ENCODE measurements at regions not wholly inside any gene's neighbourhood (a gene's known extent, or its start where the extent isn't known, plus 50 kb on each side); places are given as distances from the start of the nearest gene placed in this dataset.

DNA sequence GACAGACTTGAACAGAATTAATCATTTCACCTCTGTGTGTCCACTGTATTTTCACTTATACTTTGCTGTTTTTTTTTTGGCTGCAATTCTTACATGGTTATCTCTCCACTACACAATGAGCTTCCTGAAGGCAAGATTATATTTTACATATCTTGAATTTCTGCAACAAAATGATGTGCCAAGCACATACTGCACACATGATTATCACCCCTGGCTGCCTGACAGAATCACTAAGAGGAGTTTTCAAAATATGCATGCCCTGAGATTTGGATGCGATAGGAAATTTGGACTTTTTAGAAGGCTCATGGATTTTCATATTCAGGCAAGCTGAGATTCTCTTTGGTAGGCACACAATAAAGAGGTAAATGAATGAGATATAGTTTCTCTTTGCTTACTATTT lies 1162.1 kb upstream of the IGFBP7 start:
- no peaks in the 10 kb centered on the region for H3K27me3 ChIP-seq (ENCODE audit: insufficient read depth, low read length)
- no peak overlapping the region for H3K9ac ChIP-seq (ENCODE audit: low read depth, low read length)
- H3K9me3 ChIP-seq (ENCODE audit: insufficient read depth, low read depth, low read length), result peaks cover 21% of the 10 kb centered on the region
- H3K4me3 ChIP-seq (ENCODE audit: low read length), result no peak overlapping the region
- H3K4me1 ChIP-seq (ENCODE audit: insufficient read depth, low read length), result no peaks in the 10 kb centered on the region
- no peaks in the 10 kb centered on the region for H3K36me3 ChIP-seq (ENCODE audit: insufficient read depth, low read depth, low read length)
- H3K27ac ChIP-seq (ENCODE audit: low read length), result no peak overlapping the region

DNA sequence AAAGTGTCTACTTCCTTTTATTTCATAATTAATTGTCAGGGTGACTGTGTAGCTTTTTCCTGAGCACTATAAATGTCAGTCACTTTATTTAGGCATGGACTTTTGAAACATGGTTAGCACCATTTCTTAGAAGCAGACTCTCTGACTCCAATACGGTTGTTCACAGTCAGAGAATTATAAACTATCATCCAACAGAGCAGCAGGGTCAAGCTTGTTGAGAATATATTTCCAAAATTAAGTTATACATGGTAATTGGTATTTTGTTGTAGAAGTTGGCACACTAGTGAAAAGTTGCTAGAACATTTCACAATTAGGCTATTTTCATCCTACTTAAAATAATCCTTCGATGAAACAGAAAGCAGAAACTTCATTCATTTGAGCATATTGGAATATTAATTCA lies 1155.5 kb upstream of the IGFBP7 start:
- H3K27ac ChIP-seq (ENCODE audit: low read length), result no peak overlapping the region
- no peaks in the 10 kb centered on the region for H3K4me1 ChIP-seq (ENCODE audit: insufficient read depth, low read length)
- no peak overlapping the region for H3K9ac ChIP-seq (ENCODE audit: low read depth, low read length)
- no peaks in the 10 kb centered on the region for H3K36me3 ChIP-seq (ENCODE audit: insufficient read depth, low read depth, low read length)
- peaks cover 15% of the 10 kb centered on the region for H3K9me3 ChIP-seq (ENCODE audit: insufficient read depth, low read depth, low read length)
- no peak overlapping the region for H3K4me3 ChIP-seq (ENCODE audit: low read length)
- no peaks in the 10 kb centered on the region for H3K27me3 ChIP-seq (ENCODE audit: insufficient read depth, low read length)

DNA sequence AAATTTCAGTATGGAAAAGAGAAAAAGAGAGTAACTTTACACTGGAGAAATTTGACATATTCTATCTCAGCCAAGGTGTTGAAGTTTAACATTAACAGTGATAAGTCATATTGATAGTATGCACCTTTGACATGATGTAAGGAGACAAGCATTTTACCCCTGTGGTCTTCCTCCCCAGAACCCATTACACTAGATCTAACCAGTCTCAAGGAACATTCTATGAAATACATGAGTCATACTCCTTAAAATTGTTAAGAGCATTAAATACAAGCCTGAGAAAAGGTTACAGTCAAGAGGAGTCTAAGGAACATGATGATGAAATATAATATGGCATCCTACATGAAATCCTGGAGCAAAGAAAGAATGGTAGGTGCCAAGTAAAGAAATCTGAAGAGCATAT lies 1151.3 kb upstream of the IGFBP7 start:
- Histone ChIP-seq H3K27ac (ENCODE audit: low read length) (no peak overlapping the region), H3K27me3 (ENCODE audit: insufficient read depth, low read length) (no peaks in the 10 kb centered on the region), H3K4me1 (ENCODE audit: insufficient read depth, low read length) (no peaks in the 10 kb centered on the region), H3K9ac (ENCODE audit: low read depth, low read length) (no peak overlapping the region), H3K36me3 (ENCODE audit: insufficient read depth, low read depth, low read length) (no peaks in the 10 kb centered on the region), H3K4me3 (ENCODE audit: low read length) (no peak overlapping the region), H3K9me3 (ENCODE audit: insufficient read depth, low read depth, low read length) (no peaks in the 10 kb centered on the region)

DNA sequence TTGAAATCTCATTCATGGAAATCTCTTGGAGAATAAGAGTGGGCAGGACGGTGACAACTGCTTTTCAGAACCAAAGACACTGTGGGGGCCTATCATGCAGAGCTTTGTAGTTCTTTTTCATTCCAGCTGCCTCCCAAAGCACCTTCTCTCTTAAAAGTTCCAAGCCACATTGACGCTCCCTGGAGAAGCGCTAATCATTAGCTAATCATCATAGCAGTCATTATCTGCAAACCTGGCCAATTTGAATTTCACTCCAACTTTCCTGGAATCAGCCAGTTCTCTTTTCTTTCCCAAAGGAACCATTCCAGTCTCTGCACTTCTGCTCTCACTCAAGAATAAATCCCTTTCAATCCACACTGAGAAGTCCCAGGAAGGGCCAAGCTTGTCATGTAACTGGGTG lies 1144.1 kb upstream of the IGFBP7 start:
- Histone ChIP-seq H3K9ac (ENCODE audit: low read depth, low read length) (no peak overlapping the region), H3K27ac (ENCODE audit: low read length) (no peak overlapping the region), H3K4me1 (ENCODE audit: insufficient read depth, low read length) (no peaks in the 10 kb centered on the region; the same call in 1 of the 2 replicates), H3K27me3 (ENCODE audit: insufficient read depth, low read length) (no peaks in the 10 kb centered on the region), H3K9me3 (ENCODE audit: insufficient read depth, low read depth, low read length) (no peaks in the 10 kb centered on the region), H3K36me3 (ENCODE audit: insufficient read depth, low read depth, low read length) (no peaks in the 10 kb centered on the region), H3K4me3 (ENCODE audit: low read length) (no peak overlapping the region)

DNA sequence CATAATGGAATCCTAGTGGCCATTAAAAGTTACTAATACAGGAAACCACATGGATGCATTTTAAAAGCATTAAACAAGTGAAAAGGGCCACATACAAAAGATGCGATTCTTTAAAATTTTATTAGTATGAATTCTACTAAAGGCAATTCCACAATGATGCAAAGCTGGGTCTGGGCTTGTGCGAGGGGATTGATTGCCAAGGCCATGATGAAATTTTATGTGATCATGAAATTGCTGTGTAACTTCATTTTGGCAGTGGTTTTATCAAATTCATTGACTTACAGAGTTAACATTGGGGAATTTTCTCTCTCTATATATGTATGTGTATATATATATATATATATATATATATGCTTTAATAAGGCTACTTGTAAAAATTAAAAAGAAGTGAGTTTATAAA lies 1142.5 kb upstream of the IGFBP7 start:
- Histone ChIP-seq H3K4me1 (ENCODE audit: insufficient read depth, low read length) (no peaks in the 10 kb centered on the region; the same call in 1 of the 2 replicates), H3K4me3 (ENCODE audit: low read length) (no peak overlapping the region), H3K9ac (ENCODE audit: low read depth, low read length) (no peak overlapping the region), H3K27me3 (ENCODE audit: insufficient read depth, low read length) (no peaks in the 10 kb centered on the region), H3K36me3 (ENCODE audit: insufficient read depth, low read depth, low read length) (no peaks in the 10 kb centered on the region), H3K9me3 (ENCODE audit: insufficient read depth, low read depth, low read length) (no peaks in the 10 kb centered on the region), H3K27ac (ENCODE audit: low read length) (no peak overlapping the region)

DNA sequence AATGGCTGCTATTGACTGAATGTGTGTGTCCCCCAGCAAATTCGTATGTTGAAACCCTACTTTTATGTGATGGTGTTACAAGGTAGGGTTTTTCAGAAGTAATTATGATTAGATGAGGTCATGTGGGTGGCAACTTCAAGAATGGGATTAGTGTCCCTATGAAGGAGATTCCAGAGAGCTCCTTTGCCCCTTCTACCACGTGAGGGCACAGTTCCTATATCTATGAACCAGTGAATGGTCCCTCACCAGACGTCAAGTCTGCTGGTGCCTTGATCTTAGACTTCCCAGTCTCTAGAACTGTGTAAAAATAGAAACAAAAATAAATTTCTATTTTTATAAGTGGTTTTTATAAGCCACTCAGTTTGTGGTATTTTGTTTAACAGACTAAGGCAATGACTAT lies 1137.6 kb upstream of the IGFBP7 start:
- H3K27me3 ChIP-seq (ENCODE audit: insufficient read depth, low read length), result no peaks in the 10 kb centered on the region
- no peaks in the 10 kb centered on the region for H3K36me3 ChIP-seq (ENCODE audit: insufficient read depth, low read depth, low read length)
- H3K9ac ChIP-seq (ENCODE audit: low read depth, low read length), result no peak overlapping the region
- H3K4me3 ChIP-seq (ENCODE audit: low read length), result no peak overlapping the region
- H3K4me1 ChIP-seq (ENCODE audit: insufficient read depth, low read length), result no peaks in the 10 kb centered on the region; the same call in 1 of the 2 replicates
- no peaks in the 10 kb centered on the region for H3K9me3 ChIP-seq (ENCODE audit: insufficient read depth, low read depth, low read length)
- no peak overlapping the region for H3K27ac ChIP-seq (ENCODE audit: low read length)

DNA sequence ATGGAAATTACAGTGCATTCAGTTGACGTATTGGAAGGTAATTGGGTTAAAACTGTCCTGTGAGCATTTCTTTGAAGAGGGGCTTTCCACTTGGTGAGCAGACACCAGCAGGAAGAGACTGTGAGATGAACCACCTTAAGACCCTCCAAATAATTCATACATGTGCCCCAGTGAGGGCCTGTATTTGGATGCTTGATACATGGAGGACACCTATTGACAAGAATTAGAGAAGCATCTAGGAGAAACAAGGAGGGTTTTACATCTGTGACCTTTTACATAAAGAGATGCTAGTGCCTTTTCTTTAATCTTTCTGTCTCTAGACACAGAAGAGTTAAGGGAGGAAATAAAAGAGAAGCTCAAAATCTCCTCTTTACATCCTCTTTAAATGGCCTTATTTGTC lies 1115.3 kb upstream of the IGFBP7 start:
- no peaks in the 10 kb centered on the region for H3K36me3 ChIP-seq (ENCODE audit: insufficient read depth, low read depth, low read length)
- H3K27me3 ChIP-seq (ENCODE audit: insufficient read depth, low read length), result no peaks in the 10 kb centered on the region
- H3K4me1 ChIP-seq (ENCODE audit: insufficient read depth, low read length), result no peaks in the 10 kb centered on the region
- no peak overlapping the region for H3K4me3 ChIP-seq (ENCODE audit: low read length)
- no peak overlapping the region for H3K27ac ChIP-seq (ENCODE audit: low read length)
- no peak overlapping the region for H3K9ac ChIP-seq (ENCODE audit: low read depth, low read length)
- H3K9me3 ChIP-seq (ENCODE audit: insufficient read depth, low read depth, low read length), result no peaks in the 10 kb centered on the region

DNA sequence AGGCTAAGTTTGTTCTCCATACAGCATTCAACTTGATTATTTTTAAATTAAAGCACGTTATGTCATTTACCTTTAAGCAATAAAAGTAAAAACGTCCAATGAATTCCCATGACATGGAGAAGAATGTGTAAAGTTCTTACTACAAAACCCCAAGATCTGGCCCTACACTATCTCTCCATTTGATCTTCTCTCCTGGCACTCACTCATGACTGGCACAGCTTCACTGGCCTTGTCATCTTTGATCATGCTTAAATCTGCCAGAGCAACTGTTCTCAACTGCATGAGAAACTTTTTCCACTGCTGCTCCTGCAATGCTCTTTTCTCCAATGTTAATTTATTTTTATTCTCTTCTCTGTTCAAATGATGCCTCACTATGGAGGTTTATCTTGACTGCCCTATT lies 1109.0 kb upstream of the IGFBP7 start:
- no peak overlapping the region for H3K4me3 ChIP-seq (ENCODE audit: low read length)
- H3K36me3 ChIP-seq (ENCODE audit: insufficient read depth, low read depth, low read length), result no peaks in the 10 kb centered on the region
- no peaks in the 10 kb centered on the region for H3K27me3 ChIP-seq (ENCODE audit: insufficient read depth, low read length)
- no peaks in the 10 kb centered on the region for H3K9me3 ChIP-seq (ENCODE audit: insufficient read depth, low read depth, low read length)
- H3K27ac ChIP-seq (ENCODE audit: low read length), result no peak overlapping the region
- no peak overlapping the region for H3K9ac ChIP-seq (ENCODE audit: low read depth, low read length)
- H3K4me1 ChIP-seq (ENCODE audit: insufficient read depth, low read length), result peaks cover 13% of the 10 kb centered on the region

DNA sequence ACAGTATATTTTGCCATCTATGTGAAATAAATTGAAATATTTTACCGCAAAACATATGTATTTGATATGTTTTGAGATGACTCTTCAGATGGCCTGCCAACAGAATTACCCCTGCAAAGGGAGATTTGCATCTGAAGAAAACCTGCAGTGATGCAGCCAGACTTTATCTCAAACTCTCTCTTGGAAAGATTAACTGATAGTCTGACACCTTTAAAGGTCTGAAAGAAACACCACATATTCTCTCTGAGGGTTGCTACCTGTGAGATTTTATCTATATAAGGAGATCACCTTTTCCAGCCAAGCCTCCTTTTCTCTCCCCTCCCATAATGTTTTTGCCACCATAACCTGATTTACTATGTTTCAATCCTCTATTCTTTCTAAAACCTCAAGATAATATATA lies 1106.3 kb upstream of the IGFBP7 start:
- Histone ChIP-seq H3K4me3 (ENCODE audit: low read length) (0 out of 2 replicates have a peak overlapping the region, but pooled peaks have one; percentile 26), H3K4me1 (ENCODE audit: insufficient read depth, low read length) (peaks cover 27% of the 10 kb centered on the region), H3K9ac (ENCODE audit: low read depth, low read length) (no peak overlapping the region), H3K27me3 (ENCODE audit: insufficient read depth, low read length) (no peaks in the 10 kb centered on the region), H3K36me3 (ENCODE audit: insufficient read depth, low read depth, low read length) (no peaks in the 10 kb centered on the region), H3K27ac (ENCODE audit: low read length) (no peak overlapping the region), H3K9me3 (ENCODE audit: insufficient read depth, low read depth, low read length) (no peaks in the 10 kb centered on the region; the same call in 1 of the 2 replicates)

DNA sequence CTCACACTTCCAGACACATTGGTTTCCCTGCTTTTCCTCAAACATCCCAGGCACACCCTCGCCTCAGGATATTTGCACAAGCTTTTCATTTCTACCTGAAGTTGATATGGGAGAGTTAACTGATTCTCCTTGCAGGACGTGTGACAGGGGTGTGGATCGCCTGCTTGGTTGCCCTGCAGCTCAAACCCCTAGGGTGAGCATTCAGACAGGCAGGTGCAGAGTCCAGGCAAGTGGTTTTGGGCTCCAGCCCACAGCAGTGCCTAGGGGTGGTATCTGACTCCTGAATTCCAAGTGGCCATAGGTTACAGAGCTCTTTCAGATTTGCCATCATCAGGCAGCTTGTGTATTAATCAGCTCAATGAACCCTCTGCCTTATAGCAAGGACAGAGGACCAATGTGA lies 1104.2 kb upstream of the IGFBP7 start:
- H3K9ac ChIP-seq (ENCODE audit: low read depth, low read length), result peak overlapping the region; percentile 7; the same call in 1 of the 2 replicates
- H3K4me1 ChIP-seq (ENCODE audit: insufficient read depth, low read length), result peaks cover 27% of the 10 kb centered on the region
- H3K4me3 ChIP-seq (ENCODE audit: low read length), result no peak overlapping the region
- H3K27me3 ChIP-seq (ENCODE audit: insufficient read depth, low read length), result no peaks in the 10 kb centered on the region
- H3K27ac ChIP-seq (ENCODE audit: low read length), result no peak overlapping the region
- H3K9me3 ChIP-seq (ENCODE audit: insufficient read depth, low read depth, low read length), result no peaks in the 10 kb centered on the region; the same call in 1 of the 2 replicates
- H3K36me3 ChIP-seq (ENCODE audit: insufficient read depth, low read depth, low read length), result no peaks in the 10 kb centered on the region

DNA sequence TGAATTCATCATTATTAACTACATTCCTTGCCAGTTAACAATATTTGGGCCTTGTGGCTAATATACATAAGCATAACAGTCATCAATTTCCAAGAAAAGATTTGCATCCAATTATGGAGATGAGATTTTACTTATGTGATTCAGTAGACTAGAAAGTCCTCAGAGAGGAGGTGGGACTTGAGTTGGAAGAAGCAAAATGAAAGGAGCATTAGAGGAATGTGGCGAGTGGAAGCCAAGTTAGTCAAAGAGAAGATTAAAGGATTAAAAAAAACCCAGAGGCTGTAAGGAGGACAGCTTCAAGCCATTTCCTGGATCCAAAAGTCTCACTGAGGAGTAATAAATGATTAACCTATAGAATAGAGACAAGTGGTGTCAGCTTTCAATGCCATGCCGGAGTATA lies 1099.4 kb upstream of the IGFBP7 start:
- no peaks in the 10 kb centered on the region; the same call in 1 of the 2 replicates for H3K9me3 ChIP-seq (ENCODE audit: insufficient read depth, low read depth, low read length)
- H3K36me3 ChIP-seq (ENCODE audit: insufficient read depth, low read depth, low read length), result no peaks in the 10 kb centered on the region
- no peaks in the 10 kb centered on the region for H3K27me3 ChIP-seq (ENCODE audit: insufficient read depth, low read length)
- no peak overlapping the region for H3K27ac ChIP-seq (ENCODE audit: low read length)
- H3K9ac ChIP-seq (ENCODE audit: low read depth, low read length), result no peak overlapping the region
- H3K4me3 ChIP-seq (ENCODE audit: low read length), result no peak overlapping the region
- H3K4me1 ChIP-seq (ENCODE audit: insufficient read depth, low read length), result peaks cover 17% of the 10 kb centered on the region; the same call in 1 of the 2 replicates

DNA sequence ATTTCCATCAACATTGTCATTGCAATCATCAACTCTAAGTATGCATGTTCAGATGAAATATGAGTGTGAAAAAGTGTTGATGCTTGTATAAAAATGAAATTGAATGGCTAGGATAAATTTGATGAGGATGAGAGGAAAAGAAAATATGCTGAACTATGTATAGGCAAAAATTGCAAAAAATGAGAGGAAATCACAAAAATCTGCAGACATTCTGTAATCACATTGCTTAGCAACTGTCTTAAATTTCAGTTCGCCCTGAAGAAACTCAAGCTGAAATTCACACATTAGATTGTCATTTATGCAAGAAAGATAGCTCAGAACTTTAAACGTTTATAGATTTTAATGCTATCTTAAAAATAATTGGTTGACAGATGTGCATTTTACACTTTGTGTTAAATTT lies 1098.8 kb upstream of the IGFBP7 start:
- H3K9me3 ChIP-seq (ENCODE audit: insufficient read depth, low read depth, low read length), result no peaks in the 10 kb centered on the region; the same call in 1 of the 2 replicates
- no peaks in the 10 kb centered on the region for H3K36me3 ChIP-seq (ENCODE audit: insufficient read depth, low read depth, low read length)
- H3K27me3 ChIP-seq (ENCODE audit: insufficient read depth, low read length), result no peaks in the 10 kb centered on the region
- H3K4me1 ChIP-seq (ENCODE audit: insufficient read depth, low read length), result peaks cover 12% of the 10 kb centered on the region; the same call in 1 of the 2 replicates
- H3K27ac ChIP-seq (ENCODE audit: low read length), result no peak overlapping the region
- no peak overlapping the region for H3K9ac ChIP-seq (ENCODE audit: low read depth, low read length)
- H3K4me3 ChIP-seq (ENCODE audit: low read length), result no peak overlapping the region
